ENCODE measurements at regions not wholly inside any gene's neighbourhood (a gene's known extent, or its start where the extent isn't known, plus 50 kb on each side); places are given as distances from the start of the nearest gene placed in this dataset.

GRCh38 chr9:74120061-74120460, 377.1 kb upstream of the RORB start:
- no peak for TF ChIP-seq POLR2A (IDR thresholded peaks at IDR 0.05; ENCODE audit: low read depth, low read length)
- TF ChIP-seq EZH2 (IDR thresholded peaks at IDR 0.05; ENCODE audit: borderline replicate concordance, low read depth, low read length, severe bottlenecking): no peak
- no peak for TF ChIP-seq CTCF (IDR thresholded peaks at IDR 0.05; ENCODE audit: extremely low read depth in 1 of 2, insufficient read depth in 1 of 2, low read depth in 1 of 2, low read length in 2 of 2)

Data from endothelial cell of umbilical vein (primary cell).